ENCODE measurements at regions not wholly inside any gene's neighbourhood (a gene's known extent, or its start where the extent isn't known, plus 50 kb on each side); places are given as distances from the start of the nearest gene placed in this dataset.

GRCh38 chr10:23869548-23869947, 339.4 kb upstream of the KIAA1217 start:
- no peak overlapping the region for H3K9ac ChIP-seq (ENCODE audit: low read length)
- intact Hi-C loops (cut with micrococcal nuclease) = no loop called here
- TF ChIP-seq YY1 (IDR thresholded peaks at IDR 0.05; ENCODE audit: extremely low read depth, insufficient replicate concordance, low read depth, low read length) (no peak), FOSL1 (IDR thresholded peaks at IDR 0.05; ENCODE audit: low read depth) (no peak), REST (IDR thresholded peaks at IDR 0.05; ENCODE audit: low read depth) (no peak), CBX3 (IDR thresholded peaks at IDR 0.05; ENCODE audit: low read depth) (no peak), ELF1 (IDR thresholded peaks at IDR 0.05; ENCODE audit: borderline replicate concordance, low read depth) (no peak), RAD21 (IDR thresholded peaks at IDR 0.05; ENCODE audit: low read depth) (no peak), JUND (IDR thresholded peaks at IDR 0.05) (no peak), EZH2 (IDR thresholded peaks at IDR 0.05) (no peak), ZNF274 (IDR thresholded peaks at IDR 0.05; ENCODE audit: low read depth, low read length) (no peak), TCF7L2 (IDR thresholded peaks at IDR 0.05; ENCODE audit: borderline replicate concordance, extremely low read depth, insufficient read depth, insufficient read length) (no peak), EGR1 (IDR thresholded peaks at IDR 0.05; ENCODE audit: low read depth) (no peak), SIN3A (IDR thresholded peaks at IDR 0.05; ENCODE audit: low read depth) (no peak), CEBPB (IDR thresholded peaks at IDR 0.05; ENCODE audit: low read depth) (no peak), ATF3 (IDR thresholded peaks at IDR 0.05) (no peak), POLR2A (IDR thresholded peaks at IDR 0.05; ENCODE audit: borderline replicate concordance, extremely low read depth, insufficient read depth, insufficient read length) (no peak), CTCF (IDR thresholded peaks at IDR 0.05 in 2 of 3, conservative IDR thresholded peaks at IDR 0.05 in 1 of 3; ENCODE audit: borderline replicate concordance in 1 of 3, insufficient read depth in 1 of 3, low read depth in 2 of 3, low read length in 2 of 3) (no peak), ZFX (IDR thresholded peaks at IDR 0.05) (no peak), MAX (IDR thresholded peaks at IDR 0.05) (no peak), EZH2phosphoT487 (IDR thresholded peaks at IDR 0.05; ENCODE audit: borderline replicate concordance) (no peak)
- no TSS peak for BruUV-seq (replicated peaks)
- H3K4me3 ChIP-seq (replicated peaks in 1 of 2; ENCODE audit: low read depth in 1 of 2, low read length in 2 of 2) = no peak overlapping the region
- H3K4me2 ChIP-seq (ENCODE audit: low read length) = no peak overlapping the region
- H2AFZ ChIP-seq (ENCODE audit: low read depth, low read length, poor library complexity, severe bottlenecking) = no peak overlapping the region
- DNase-seq (ENCODE audit: low read depth, low spot score) (no peak), ATAC-seq (no peak)
- H4K20me1 ChIP-seq (ENCODE audit: insufficient read depth) = no peaks in the 10 kb centered on the region; the same call in 1 of the 2 replicates
- no peaks in the 10 kb centered on the region for H3K36me3 ChIP-seq (ENCODE audit: control insufficient read depth in 1 of 2, insufficient read depth in 2 of 2, low read length in 2 of 2)
- ChIA-PET POLR2A (no interaction called here), RAD21 (ENCODE audit: low non-redundant PET in 1 of 2, low total read pairs in 2 of 2, uncharacterized antibody in 2 of 2, unreplicated experiment in 2 of 2) (no interaction called here), CTCF (no interaction called here)
- H3K27ac ChIP-seq (ENCODE audit: low read depth, low read length) = no peak overlapping the region
- 0 out of 2 replicates have a peak, but pooled peaks cover 3% of the 10 kb centered on the region for H3K27me3 ChIP-seq (ENCODE audit: insufficient read depth, low read length)
- H3K9me3 ChIP-seq (ENCODE audit: control insufficient read depth in 1 of 2, insufficient read depth in 1 of 2, low read depth in 1 of 2, low read length in 2 of 2) = no peaks in the 10 kb centered on the region; a peak in 1 of 4 replicates
- no peaks in the 10 kb centered on the region for H3K9me2 ChIP-seq (ENCODE audit: insufficient read depth)
- no peaks in the 10 kb centered on the region for H3K79me2 ChIP-seq (ENCODE audit: insufficient read depth, low read length)
- H3K4me1 ChIP-seq (ENCODE audit: control insufficient read depth in 1 of 2, insufficient read depth in 2 of 2, low read length in 2 of 2) = no peaks in the 10 kb centered on the region
